ENCODE measurements at regions not wholly inside any gene's neighbourhood (a gene's known extent, or its start where the extent isn't known, plus 50 kb on each side); places are given as distances from the start of the nearest gene placed in this dataset.

DNA sequence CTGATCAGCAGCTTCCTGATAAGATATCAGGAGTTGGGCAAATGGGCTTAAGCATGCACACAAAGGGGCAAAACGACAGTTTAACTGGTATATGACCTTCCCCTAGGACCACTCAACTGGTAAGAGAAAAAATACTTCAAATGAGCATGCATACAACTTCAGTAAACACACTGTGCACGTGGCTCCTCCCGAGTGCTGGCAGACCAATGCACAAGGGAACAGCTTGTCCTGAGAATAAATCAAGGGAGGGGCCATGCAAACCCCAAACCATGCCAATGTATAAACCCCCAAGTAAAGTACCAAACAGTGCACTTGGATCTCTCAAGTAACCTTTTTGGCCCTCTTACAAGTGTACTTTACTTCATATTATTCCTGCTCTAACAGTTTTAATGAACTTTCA is 293.3 kb upstream of the TBX22 start:
- Histone ChIP-seq H3K36me3 (no peaks in the 10 kb centered on the region), H3K4me3 (no peak overlapping the region), H3K27me3 (replicated peaks in 1 of 7) (no peaks in the 10 kb centered on the region), H3K9me3 (no peaks in the 10 kb centered on the region), H3K27ac (no peak overlapping the region), H3K4me1 (no peaks in the 10 kb centered on the region)
- TF ChIP-seq POLR2AphosphoS5 (IDR thresholded peaks at IDR 0.05) (no peak), POLR2A (IDR thresholded peaks at IDR 0.05) (no peak)
- TF ChIP-seq, protein P1, sequence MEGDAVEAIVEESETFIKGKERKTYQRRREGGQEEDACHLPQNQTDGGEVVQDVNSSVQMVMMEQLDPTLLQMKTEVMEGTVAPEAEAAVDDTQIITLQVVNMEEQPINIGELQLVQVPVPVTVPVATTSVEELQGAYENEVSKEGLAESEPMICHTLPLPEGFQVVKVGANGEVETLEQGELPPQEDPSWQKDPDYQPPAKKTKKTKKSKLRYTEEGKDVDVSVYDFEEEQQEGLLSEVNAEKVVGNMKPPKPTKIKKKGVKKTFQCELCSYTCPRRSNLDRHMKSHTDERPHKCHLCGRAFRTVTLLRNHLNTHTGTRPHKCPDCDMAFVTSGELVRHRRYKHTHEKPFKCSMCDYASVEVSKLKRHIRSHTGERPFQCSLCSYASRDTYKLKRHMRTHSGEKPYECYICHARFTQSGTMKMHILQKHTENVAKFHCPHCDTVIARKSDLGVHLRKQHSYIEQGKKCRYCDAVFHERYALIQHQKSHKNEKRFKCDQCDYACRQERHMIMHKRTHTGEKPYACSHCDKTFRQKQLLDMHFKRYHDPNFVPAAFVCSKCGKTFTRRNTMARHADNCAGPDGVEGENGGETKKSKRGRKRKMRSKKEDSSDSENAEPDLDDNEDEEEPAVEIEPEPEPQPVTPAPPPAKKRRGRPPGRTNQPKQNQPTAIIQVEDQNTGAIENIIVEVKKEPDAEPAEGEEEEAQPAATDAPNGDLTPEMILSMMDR (IDR thresholded peaks at IDR 0.05 in 8 of 11, conservative IDR thresholded peaks at IDR 0.05 in 3 of 11): no peak
- peak; percentile 41 for DNase-seq
- intact Hi-C loops (cut with DNase I; ENCODE audit: low total_unique reads): no loop called here
- 44 to 55% (median 51%) methylated on average over 3 of the region's 3 CpGs for WGBS, 5 donors

DNA sequence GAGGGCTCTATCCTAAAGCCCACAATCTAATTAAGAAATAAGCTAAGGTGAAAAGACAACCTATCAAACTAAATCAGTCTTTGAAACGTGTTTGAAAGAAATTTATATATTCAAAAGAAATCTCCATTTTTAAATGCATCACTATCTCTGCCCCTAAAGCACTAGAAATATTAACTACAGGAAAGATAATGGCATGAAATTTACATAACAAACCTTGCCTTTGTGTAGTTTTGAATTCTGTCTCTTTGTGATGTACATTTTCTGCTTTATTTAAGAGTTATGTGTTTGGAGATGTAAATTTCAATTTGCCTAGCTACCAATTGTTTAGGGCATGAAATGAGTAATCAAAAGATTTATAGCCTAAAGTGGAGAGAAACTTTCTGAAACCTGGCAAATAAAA is 286.1 kb upstream of the TBX22 start:
- intact Hi-C loops (cut with DNase I; ENCODE audit: low total_unique reads): no loop called here

More for the DNA sequence above, 286.1 kb upstream of the TBX22 start:
- Histone ChIP-seq H3K4me3 (no peak overlapping the region), H3K36me3 (no peaks in the 10 kb centered on the region), H3K27me3 (replicated peaks in 1 of 7) (no peaks in the 10 kb centered on the region), H3K27ac (no peak overlapping the region), H3K9me3 (no peaks in the 10 kb centered on the region), H3K4me1 (no peaks in the 10 kb centered on the region)
- WGBS, 5 donors: 13 to 47% (median 39%) methylated on average over 1 of the region's 1 CpG
- no peak for DNase-seq
- TF ChIP-seq, protein P1 (IDR thresholded peaks at IDR 0.05 in 8 of 11, conservative IDR thresholded peaks at IDR 0.05 in 3 of 11): no peak
- TF ChIP-seq POLR2A (IDR thresholded peaks at IDR 0.05): no peak
- no peak for TF ChIP-seq POLR2AphosphoS5 (IDR thresholded peaks at IDR 0.05)

Data from spleen (tissue), 11 donors.